Limb (tissue), 2 donors: ENCODE measurements at regions not wholly inside any gene's neighbourhood (a gene's known extent, or its start where the extent isn't known, plus 50 kb on each side); places are given as distances from the start of the nearest gene placed in this dataset.

Source experiments
- DNase-seq, 2 donors: peaks; one replicate each; pipeline ENCODE4 v3.0.0-alpha.2; 2016; ENCODE audit errors: extremely low spot score in 2 of 2

DNA sequence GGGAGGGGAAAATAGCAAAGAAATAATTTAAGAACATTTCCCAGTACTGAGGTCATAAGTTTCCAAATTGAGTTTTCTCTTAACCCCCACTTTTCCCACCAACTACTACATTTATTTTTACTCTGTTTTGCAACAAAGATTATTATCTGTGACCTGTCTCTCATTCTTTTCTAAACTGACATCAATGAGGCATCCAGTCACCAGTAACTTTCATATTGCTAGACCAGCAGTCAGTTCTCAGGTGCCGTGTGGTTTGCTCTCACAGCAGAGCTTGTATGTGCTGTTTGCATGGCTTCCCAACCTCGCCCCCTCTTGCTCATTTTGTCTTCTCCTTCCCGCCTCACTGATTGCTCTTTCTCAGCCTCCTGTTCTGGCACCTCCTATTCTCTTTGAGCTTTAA, 1091.3 kb downstream of the TBC1D22A start:
- DNase-seq: no peak

DNA sequence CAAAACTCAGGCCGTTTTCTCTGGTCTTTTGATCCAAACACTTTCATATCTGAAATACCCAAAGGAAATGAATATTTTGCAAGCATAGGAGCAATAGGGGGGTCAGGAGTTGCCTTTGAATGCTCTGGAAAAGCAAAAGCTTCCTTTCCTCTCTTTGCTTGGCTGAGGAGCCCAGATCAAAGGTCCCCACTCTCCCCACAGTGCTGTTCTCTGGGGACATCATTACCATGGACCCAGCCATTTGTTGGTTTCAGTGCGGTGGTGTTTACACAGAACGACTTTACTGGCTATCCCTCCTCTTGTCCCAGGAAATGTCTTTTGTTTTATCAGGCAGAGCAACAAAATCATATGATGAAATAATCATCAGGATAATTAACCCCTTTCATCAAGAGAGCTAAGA, 1089.1 kb downstream of the TBC1D22A start:
- DNase-seq: no peak

DNA sequence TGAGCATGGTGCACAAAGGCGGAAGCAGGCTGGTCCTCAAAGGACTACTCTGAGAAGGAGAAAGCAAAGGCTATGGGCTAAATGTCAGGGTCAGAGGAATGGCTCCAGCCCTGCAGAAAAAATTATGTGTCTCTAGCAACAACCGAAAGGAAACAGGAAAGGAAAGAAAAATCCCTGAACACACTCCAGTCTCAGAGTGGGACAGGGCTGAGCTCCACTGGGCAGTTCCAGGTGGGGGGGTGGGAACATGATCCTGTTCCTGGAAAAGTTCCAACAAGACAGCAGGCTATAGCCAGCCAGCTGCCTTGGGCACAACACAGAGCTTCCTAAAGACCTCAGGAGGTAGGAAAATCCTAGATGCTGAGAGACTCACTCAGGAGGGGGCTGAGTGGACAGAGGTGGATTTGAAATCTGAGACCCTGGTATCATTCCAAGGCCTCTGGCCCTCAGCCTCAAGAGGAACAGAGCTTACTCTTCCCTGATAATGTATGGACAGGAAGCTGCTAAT, 1088.2 kb downstream of the TBC1D22A start:
- DNase-seq: peak; percentile 45 to 71

DNA sequence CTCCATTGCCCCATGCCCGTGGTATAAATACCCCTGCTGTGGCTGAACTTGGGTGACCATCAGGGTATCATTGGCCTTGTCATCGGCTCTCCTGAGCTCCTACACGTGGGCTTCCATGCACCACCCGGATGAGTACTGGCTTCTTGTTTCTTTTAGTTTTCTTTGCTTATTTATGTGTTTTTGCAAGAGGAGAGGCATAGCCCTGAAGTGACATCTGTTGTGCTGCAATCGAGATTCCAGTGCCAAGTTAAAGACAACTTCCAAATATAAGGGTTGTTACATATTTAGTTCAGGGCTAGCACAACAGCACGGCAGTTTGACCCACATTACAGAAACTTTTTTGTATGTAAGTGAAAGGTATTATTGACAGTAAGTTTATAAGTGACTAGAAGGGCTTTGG, 1087.1 kb downstream of the TBC1D22A start:
- DNase-seq: no peak

DNA sequence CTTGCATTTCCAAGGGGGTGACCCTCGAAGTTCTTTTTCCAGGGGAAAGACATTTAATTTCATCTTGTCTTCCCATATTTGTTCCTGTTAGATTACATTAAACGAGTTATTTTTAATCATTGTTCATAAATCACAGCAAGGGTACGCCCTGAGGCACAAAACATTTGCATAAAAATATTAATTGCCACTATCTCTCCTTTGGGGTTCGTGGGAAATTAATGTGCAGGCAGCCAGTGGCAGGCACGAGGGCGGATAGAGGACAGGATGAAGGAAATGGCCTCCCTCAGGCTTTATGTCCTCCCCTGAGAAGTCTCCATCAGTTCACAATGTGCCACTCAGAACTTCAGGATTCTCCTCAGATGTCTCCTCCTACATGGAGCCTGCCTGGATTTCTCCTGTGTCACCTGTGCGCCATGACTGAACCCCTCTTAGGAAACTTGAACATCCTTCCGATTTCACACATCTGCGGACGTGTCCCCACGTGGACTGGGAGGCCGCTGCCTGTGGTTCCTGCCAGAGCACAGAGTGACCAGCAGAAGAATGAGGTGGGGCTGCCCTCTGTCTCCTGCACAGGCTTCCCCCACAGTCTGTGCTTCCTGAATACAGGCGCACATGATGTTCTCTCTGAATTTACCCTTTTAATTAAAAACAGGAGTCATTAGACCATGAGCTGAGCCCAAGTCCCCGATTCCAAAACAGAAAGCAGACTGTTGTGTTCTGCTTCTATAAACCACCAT, 1085.9 kb downstream of the TBC1D22A start:
- DNase-seq: no peak

DNA sequence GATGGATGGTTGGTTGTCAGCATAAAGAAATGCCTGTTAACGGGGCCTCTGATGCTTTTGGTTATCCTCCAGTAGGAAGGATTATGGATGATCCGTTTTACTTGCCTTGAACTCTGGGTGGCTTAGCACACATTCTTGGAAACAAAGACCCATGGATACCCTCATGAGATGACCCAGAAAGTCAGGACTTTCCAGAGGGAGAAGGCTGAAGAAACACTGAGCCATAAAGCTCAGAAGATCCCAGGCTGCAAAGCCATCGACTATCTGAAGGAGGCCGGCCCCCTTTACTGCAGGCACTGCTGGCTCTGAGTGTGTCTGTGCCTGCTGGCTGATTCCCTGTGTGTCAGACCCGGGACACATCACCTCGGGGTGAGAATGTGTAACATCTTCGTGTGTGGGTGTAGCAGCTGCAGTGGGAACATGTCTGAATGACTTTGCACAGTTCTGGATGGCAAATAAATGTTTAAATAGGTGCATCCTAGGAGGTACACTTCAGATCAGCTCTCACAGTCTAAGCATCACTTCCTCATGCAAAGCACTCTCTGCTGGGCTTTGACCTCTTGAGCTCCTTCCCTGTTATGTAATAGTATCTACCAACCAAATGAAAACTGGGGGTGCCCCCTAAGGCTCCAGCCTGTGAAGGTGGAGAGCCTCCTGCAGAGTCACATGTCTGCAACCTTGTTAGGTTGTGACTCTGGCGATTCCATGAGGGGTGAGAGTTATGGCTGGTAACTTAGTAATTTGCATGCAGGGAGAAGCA, 1084.9 kb downstream of the TBC1D22A start:
- DNase-seq: no peak

DNA sequence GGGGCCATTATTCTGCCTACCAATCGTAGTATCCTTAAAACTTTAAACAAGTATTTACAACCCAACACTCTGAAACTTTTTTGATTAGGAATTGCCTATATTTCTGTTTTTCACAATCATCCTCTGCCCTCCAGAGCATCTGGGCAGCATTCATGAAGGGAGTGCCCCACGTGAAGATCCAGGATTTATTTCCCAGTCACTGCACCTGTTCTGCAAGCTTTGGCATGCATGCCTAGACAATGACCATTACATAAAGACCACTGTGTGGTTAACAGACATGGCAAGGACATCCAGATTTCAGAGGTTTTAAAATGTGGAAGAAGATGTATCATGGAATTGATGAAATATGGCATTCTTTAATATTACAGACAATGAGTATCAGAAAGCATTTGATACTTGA, 1083.8 kb downstream of the TBC1D22A start:
- no peak for DNase-seq

DNA sequence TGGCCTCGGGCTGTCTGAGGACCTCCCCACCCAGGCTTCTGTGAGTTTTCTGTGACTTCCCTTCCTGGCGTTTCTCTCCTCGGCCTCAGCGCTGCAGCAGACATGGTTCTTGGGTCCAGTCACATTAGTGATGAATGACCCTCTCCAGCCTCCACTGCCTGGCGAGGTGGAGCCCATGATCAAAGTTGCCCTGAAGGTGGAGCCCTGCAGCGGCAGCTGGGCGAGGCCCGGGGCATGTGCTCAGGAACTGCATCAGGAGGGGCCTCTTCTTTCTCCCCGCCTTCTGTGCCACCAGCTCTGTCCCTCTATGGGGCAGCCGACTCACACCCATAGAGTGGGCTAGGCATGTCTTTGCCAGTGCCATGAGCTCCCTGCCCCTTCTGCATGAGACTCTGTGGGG, 1079.7 kb downstream of the TBC1D22A start:
- DNase-seq: no peak

DNA sequence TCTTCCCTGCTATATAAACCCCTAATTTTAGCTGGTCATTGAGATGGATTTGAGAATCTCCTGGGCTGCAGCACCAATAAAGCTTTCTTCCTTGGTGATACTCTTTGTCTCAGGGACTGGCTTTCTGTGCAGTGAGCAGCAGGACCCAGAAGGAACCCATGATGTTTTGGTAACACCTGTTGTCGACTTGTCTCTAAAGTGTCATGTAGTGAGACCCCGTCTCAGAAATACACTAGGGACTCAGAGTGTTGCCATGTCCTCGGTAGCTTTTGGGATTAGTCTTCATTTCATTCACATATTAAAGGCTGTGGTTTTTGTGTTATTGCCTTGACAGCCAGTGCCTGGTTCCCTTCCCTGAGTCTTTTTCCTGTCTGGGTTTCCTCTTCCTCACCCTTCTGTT, 1078.7 kb downstream of the TBC1D22A start:
- no peak for DNase-seq

DNA sequence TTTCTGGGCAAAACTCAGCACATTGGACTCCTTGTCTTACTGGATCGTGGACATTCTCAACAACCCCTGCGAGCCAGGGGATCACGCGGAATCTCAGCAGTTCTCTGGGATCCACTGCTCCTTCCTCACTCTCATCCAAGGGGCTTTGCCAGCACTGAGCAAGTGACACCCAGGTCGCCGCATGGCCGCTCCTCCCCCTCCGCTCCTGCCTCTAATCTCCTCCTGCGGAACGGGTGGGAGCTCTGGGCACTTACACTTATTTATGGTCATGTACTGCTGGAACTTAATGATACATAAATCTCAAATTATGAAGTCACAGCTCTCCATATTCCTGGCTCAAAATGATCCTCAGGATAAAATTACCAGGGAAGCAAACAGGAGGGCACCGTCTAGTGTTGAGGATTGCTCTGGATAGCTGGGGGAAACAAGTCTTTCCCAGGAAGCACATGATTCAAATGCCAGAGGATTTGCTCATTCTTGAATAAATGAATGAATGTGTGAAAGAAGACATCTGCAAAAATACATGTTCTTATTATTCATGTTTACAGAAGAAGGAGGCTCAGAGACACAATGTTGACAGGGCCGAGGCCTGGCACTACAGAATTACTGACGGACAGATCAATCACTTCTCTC, 1077.3 kb downstream of the TBC1D22A start:
- no peak for DNase-seq

DNA sequence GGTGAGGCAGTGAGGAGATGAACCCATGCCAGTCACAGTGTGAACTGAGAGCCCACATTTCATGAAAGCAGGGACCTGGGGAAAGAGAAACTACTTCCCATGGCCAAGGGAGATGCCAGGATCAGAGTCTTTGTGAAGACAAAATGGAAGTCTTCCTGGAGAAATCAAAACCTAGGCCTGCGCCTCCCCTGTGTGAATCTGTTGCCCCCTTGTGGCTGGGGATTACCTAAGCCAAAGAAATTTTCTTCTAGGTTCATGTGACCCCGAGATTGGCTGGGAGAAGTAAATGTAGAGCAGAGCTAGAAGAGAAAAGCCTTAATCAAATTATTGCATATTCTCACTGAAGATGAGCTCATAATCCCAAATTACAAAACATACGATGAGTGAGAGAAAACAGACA, 1075.3 kb downstream of the TBC1D22A start:
- DNase-seq: no peak

DNA sequence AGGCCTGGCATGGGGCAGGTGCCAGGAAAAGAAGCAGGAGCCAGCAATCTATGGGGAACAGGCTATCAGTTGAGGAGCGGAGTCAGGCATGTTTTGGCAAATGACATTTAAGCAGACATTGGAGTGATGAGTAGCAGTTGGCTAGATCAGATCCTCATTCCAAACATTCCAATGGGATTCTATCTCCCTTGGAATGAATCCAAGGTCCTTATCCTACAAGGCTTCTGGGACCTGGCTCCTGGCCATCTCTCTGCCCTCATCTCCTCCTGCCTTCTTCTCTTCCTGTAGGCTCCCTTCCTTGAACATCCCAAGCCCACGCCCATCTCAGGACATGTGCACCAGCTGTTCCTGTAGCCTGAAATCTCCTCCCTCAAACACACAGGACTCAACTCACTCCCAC, 1074.5 kb downstream of the TBC1D22A start:
- DNase-seq: peak; percentile 42 to 52

DNA sequence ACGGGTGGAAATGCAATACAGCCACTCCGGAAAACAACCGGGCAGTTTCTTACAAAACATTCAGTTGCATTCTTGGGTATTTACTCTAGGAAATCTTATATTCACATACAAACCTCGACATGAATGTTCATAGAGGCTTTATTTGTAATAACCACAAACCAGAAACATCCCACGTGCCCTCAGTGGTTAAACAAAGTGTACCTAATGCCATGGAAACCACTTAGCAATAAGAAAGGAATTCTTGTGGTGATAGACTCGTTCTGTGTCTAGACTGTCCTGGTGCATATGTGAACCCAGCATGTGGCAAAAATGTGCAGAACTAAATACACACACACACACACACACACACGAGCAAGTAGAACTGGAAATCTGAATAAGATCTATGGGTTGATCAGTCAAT, 1073.3 kb downstream of the TBC1D22A start:
- DNase-seq: peak in 1 of 2 donors; percentile 41

DNA sequence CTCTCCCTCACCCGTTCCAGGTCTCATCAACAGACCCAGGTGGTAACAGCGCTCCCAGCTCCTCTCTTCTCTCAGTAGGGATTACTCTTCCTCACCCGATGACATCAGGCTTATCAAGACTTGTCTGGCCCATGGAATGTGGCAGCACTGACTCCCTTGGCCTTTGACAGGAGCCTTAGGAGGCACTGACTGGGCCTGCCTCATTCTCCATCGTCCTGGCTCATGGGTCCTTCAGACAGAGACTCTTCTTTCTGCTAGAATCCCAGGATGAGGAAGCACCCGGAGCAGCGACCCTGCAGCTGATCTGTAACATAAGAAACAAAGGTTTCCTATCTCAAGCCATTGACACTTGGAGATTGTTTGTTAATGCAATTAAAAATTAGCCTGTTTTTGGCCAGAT, 1063.6 kb downstream of the TBC1D22A start:
- no peak for DNase-seq

DNA sequence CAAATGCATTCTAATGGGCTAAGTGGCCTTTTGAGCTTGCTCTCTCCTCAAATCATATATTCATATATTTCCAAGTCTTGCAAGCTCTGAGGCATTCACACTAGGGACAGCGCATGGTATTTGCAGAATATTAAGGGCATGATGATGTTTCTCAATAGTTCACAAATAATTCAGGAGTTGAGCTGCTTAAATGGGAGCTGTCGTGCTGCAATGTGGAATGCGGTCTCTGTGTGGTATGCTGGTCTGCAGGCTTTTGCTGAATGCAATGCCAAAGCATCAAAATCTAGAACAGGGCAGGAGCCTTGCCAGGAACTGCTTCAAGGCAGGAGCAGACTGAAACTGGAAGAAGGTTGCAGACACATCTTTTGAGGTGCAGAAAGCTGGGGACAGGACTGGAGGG, 1060.0 kb downstream of the TBC1D22A start:
- DNase-seq: no peak

DNA sequence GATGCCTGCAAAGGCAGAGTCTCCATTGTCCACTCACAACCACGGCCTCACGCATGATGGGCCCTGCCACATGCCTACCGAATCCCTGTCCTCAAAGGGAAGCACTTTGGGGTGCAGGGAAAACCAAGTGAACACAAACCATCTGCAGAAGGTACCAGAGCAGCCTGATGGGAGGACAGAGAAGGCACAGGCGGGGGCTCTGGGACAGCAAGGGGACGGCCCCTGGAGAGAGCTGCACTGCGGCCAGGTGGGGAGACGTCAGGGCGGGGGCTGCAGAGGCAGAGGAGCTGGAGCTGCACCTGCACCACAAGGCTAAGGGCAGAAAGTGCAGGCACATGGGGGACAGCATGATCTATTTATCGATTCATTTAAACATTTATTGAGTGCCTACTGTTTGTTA, 1056.0 kb downstream of the TBC1D22A start:
- DNase-seq: peak in 1 of 2 donors; percentile 6

DNA sequence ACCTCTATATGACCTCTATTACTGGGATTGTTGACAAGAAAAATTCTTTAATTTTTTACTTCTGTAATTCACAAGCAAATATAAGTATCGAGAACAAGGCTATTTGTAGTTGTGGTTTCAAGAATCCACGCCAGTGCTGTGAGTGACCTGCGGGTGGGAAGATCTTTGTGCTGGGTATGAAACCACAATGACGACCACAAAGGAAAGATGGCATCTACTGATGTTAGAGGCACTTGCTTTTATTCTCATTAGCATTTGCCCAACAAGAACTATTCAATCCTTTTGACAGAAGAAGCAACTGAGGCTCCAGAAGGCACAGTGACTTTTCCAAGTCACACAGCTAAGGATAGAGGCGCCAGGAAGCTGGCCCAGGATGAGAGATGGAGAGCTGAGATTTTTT, 1054.9 kb downstream of the TBC1D22A start:
- no peak for DNase-seq

DNA sequence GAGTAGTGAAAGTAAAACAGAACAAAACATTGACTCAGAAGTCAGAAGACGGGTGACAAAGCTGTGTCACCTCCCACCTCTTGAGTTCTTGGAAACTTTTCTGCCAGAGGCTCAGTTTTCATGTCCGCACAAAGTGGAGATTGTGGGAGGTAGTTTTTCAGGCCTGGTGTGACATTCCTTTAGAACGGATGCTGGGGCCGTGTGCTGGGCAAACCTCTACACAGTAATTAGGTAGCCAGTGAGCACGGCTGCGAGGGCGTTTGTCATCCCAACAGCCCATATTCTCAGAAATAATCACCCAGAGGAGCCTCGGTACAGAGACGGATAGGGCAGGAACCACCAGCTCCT, 1054.4 kb downstream of the TBC1D22A start:
- no peak for DNase-seq

DNA sequence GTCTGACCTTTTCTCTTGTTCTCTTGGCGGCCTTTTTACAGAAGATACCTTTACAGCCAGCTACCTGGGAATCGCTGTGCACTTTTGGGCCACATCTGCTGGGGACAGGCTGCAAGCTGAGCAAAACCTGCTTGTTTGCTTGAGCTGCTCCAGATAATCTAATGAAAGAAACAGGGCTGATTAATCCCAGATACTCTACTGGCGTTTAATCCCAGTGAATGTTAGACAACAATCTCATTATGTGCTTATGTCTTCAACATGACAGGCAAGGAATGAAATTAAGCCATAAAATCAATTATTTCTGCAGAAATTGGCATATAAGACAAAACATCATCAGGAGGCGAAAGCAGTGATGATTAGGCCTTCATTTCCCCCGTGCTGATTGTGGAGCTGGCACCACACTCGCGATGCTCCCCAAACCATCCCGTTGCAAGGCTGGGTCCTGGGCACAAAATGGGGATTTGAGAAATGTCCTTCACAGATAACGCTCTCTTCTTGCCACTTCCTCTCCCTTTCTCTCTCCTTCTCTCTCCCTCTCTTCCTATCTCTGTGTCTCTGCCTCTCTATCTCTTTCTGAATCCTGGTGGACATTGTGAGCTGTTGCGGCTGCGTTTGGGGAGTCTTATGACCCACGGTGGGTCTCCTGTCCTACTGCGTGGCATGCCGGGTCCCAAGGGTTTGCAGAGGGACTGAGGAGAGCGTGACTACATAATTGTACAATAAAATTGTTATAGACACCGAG, 1053.8 kb downstream of the TBC1D22A start:
- no peak for DNase-seq

DNA sequence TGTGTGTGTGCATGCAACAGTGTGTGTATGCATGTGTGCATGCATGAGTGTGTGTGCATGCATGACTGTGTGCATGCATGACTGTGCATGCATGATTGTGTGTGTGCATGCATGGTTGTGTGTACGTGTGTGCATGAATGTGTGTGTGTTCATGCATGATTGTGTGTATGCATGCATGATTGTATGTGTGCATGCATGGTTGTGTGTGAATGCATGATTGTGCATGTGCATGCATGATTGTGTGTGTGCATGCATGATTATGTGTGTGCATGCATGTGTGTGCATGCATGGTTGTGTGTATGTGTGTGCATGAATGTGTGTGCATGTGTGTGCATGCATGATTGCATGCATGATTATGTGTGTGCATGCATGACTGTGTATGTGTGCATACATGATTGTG, 1052.0 kb downstream of the TBC1D22A start:
- peak in 1 of 2 donors; percentile 4 for DNase-seq

DNA sequence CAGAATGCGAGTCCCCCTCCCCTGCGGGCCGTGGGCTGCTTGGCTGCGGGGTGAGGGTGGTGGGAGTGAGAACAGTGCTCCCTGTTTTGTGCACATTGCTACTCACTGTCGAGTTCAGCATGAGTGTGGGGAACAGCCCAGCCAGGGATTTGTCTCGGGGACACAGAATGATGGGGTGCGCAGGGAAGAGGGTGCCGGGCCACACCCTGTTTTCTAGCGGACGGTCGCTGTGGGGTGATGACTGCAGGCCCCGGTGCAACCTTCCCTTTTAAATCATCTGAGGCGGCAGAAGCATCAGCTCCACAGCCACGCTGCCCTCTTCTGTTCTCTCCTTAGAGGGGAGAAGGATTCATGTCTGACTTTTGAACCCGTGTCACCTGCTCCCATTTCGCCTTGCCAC, 1051.2 kb downstream of the TBC1D22A start:
- peak in 1 of 2 donors; percentile 6 for DNase-seq

DNA sequence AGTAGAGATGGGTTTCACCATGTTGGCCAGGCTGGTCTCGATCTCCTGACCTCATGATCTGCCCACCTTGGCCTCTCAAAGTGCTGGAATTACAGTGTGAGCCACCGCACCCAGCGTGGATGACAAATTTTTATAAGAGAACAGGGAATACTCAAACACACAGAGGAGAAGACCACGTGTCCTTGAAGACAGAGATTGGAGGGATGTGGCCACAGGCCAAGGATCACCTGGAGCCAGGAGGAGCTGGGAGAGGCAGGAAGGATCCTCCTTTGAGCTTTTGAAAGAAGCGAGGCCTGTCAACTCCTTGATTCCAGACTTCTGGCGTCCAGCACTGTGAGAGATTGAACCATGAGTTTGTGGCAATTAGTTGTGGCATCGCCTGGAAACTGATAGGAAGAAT, 1049.5 kb downstream of the TBC1D22A start:
- peak in 1 of 2 donors; percentile 6 for DNase-seq
